GM18508 (cell line): ENCODE measurements at regions not wholly inside any gene's neighbourhood (a gene's known extent, or its start where the extent isn't known, plus 50 kb on each side); places are given as distances from the start of the nearest gene placed in this dataset.
"Not testable (repeated sequence)": the region's sequence is repeated elsewhere in the genome, so short reads cannot be mapped to it uniquely, and the experiment has no call there.

ENCODE experiments used
- ATAC-seq: cut with Tn5 transposase; IDR thresholded peaks from one replicate; pipeline ENCODE4 v1.9.1; 2021; ENCODE audit warnings: moderate number of reproducible peaks; ENCODE audit not compliant: insufficient read depth, unreplicated experiment

DNA sequence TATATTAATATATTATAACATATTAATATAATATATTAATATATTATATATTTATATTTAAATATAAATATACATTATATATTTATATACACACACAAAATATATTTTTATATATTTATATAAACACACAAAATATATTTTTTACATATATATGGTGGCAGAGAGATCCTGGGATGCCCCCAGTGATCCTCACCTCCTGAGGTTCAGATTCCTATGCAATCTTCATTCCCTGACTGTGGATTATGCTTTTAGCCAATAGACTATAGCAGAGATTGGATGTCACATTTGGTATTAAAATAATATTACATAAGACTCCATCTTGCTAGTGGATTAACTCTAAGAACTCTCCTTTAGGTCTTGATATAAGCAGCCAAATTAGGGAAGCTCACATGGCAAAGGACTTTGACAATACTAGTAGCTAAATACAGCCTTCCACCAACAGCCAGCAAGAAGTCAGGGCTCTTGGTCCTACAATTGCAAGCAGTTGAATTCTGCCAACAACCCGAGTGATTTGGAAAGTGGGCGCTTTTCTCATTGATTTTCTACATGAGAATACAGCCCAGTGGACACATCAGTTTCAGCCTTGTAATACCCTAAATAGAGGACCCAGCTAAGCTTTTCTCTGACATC, 681.0 kb downstream of the C6orf118 start:
- no peak for ATAC-seq

DNA sequence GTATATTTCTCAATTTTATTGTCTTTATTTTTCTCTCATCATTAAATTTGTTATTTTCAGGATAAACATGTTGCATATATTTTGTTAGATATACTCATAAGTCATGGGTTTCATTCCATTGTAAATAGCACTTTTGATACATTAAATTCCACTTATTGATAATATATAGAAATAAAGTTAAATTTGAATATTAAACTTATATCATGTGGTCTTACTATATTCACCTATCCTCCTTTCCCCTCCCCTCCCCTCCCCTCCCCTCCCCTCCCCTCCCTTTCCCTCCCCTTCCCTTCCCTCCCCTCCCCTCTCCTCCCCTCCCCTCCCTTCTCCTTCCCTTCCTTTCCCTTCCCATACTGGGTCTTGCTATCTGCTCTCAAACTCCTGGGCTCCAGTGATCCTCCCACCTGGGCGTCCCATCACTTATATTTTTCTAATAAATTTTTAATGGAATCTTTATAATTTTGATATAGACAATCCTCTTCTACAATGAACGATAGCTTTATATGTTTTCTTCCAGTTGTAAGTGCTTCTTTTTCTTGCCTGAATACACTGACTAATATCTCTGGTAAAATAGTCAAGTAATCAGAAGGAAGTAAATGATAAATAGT, 692.4 kb downstream of the C6orf118 start:
- no peak for ATAC-seq

DNA sequence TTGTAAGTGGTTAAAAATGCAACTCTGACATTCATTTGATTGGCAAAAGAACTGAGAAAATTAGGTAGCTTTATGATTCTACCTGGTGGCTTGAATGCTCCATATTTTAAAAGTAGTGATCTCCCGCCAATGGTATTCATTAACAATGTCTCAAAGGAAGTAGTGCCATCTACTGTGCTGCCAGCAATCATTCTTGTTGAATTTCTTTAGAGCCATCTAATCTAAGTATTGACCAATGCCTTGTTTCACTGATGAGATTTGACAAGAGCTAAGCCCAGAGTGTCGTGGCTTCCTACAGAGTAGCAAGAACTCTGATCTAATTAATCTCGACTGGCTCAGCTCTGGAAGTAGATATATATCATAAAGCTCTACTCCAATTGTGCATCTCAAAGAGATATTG, 696.7 kb downstream of the C6orf118 start:
- ATAC-seq: no peak

DNA sequence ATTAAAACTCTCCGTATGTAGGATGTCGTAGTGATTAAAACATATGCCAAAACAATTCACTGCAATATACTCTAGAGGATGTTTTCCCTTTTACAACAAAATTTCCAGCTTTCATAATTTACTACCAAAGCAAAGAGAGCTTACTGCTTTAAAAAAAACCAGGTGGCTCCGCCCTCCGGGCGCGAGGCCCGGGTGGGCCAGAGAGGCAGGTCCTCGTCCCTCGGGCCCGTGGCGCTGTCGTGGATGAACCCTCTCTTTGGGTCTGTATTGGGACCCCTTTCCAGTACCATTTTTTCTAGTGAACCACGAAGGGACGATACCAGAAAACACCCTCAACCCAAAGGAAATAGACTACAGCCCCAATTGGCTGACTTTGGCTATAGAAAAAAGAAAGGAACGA, 698.5 kb downstream of the C6orf118 start:
- not testable (repeated sequence) for ATAC-seq

DNA sequence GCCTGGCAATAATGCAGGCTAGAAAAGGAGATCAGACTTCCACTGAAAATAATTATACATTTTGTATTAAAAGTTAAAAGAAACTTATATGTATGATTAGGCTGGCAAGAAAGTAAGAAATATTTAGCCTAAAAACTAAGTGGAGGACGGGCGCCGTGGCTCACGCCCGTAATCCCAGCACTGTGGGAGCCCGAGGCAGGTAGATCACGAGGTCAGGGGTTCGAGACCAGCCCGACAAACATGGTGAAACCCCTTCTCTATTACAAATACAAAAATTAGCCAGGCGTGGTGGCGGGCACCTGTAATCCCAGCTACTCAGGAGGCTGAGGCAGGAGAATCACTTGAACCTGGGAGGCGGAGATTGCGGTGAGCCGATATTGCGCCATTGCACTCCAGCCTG, 707.0 kb downstream of the C6orf118 start:
- not testable (repeated sequence) for ATAC-seq

DNA sequence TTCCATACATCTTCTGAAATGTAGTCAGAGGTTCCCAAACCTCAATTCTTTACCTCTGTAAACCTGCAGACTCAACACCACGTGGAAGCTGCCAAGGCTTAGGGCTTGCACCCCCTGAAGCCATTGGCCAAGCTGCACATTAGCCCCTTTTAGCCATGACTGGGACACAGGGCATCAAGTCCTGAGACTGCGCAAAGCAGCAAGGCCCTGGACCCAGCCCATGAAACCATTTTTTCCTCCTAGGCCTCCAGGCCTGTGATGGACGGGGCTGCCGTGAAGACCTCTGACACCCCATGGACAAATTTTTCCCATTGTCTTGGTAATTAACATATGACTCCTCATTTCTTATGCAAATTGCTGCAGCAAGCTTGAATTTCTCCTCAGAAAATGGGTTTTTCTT, 727.8 kb downstream of the C6orf118 start:
- ATAC-seq: no peak

DNA sequence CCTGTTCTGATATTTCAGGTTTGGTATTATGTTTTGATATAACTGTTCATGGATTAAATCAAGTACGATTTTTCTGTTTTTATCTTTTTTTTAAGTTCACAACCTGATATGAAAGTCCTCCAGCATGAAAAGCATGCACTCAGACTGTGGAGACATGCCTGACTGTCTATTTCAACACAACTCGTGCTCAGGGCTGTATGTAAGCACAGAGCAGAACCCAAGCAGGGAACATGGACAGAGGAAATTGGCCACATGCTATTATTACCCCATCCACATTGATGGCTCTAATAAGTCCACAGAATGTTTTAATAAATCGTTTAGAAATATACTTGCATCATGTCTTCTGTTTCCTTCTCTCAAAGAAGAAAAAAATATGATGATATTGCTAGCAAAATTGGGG, 730.4 kb downstream of the C6orf118 start:
- no peak for ATAC-seq

DNA sequence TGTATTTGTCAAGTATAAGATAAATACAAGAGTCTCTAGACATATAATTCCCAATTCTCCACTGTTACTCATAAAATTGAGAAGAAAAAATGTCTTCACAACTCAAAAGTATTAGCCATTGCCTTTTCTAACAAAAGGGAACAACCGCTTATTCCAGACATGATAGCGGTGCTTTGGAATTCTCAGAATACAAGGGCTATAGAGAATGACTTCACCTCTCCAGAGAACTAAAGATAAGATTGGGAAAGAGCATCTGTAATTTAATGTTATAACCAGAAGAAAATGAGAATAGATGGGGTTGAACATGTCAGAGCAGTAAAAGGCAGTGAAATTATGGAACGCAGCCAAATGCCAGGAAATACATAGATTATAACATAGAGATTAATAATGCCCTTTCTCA, 730.8 kb downstream of the C6orf118 start:
- ATAC-seq: no peak

DNA sequence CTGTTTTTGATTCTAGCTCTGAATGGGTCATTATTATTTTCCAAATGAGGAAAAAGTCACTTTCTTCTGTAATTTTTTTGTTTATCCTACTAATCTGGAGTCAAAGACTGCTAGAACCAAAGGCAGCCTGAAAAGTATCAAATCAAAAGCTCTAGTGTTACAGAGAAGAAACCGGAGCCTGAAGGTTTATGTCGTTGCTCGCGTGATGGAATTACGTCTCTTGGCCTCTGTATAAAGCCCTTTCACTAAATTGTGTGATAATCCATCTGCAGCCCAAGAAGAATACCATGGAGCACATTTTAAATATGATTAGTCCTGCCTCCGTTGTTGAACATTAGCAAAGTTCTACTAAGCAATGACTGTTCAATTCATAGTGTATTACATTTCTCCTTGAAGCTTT, 738.6 kb downstream of the C6orf118 start:
- ATAC-seq: no peak

DNA sequence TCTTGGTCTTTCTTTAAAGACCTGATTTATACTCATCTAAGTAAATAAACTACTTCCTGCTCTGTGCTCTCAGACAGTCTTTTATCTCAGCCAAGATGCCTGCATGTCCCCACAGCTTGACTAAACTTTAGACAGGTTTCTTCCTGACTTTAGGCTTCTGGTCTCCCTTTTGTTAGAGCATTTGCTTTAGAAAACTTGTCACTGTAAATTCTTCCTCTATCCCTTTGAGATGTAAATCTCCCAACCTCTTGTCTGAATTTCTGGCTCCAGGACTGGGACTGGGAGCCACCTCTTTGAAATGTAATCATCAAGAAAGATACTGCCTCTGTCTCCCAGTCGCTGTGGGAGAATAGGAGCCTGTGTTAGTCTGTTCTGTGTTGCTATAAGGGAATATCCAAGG, 739.9 kb downstream of the C6orf118 start:
- no peak for ATAC-seq

DNA sequence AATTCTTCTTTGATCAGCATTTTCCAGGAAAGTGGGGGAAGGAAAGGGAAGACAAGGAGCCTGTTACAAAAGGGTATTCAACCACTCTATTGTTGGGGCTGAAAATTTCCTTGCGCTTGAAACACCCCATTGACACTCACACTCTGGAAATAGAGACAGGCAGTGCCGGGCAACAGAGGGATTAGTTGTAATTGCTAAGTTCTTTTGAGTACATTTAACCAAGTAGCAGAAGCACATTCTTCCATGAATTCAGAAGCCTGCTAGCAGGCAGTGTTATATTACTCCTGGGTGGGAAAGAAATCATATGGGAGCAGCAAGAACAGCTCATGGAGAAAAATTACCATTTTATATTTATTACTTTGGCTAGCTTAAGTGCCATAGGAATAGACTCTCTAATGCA, 745.5 kb downstream of the C6orf118 start:
- no peak for ATAC-seq

DNA sequence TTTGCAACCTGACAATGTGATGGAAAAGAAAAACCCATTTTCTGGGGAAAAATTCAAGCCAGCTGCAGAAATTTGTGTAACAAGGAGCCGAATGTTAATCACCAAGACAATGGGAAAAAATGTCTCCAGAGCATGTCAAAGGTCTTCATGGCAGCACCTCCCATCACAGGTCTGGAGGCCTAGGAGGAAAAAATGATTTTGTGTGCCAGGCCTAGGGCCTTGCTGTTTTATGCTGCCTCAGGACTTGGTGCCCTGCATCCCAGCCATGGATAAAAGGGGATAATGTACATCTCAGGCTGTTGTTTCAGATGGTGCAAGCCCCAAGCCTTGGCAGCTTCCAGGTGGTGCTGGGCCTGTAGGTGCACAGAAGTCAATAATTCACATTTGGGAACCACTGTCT, 747.7 kb downstream of the C6orf118 start:
- no peak for ATAC-seq

DNA sequence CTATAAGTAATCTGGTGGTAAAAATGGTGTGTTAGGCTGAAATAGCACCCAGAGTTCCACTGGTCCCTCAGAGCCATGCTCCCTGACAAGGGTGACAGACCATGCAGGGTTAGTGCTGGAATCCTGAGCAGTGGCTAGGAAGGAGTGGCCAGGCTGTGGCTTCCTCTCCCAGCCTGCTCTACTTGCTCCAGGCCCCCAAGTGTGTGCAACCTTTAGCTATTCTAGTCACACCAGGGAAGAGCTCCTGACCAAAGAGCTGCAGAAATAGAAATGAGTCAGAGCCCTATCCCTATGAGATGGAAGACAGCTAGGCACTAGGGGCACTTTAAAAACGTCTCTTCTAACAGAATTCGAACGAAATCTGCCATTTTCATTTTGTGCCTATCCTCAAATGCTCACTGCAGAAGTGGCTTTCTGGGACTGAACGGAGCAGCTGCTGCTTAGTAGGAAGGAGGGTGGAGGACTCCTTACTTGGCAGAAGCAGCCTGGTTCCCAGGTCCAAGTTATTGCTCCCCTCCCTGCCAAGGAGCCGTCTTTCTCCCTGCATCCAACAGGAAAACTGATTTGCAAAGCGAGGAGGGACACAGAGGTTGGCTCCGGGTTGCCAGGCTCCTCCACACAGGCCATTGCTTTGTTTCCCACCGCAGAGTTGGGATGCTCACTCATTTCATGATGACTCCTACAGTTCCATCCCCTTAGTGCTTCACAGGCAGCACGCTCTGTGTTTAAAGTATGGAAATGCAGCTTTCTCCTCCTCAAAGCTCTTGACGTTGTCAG, 754.5 kb downstream of the C6orf118 start:
- ATAC-seq: no peak

DNA sequence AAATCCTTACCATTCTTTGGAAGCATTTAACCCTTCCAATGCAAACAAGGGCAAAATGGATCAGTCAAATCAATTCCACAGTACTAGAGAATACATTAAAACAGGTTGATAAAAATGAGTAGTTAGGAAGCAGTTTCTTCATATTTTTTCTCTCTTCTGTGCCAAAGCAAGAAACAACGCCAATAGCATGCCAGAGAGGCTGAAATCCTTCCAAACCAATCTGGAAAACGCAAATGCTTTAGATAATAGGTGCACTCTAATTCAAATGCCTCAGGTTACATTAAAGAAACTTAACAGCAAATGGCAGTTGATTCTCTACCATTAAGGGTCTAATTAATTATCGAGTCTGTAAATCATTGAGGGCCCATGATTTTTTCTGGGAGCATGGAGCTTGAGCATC, 755.2 kb downstream of the C6orf118 start:
- no peak for ATAC-seq

DNA sequence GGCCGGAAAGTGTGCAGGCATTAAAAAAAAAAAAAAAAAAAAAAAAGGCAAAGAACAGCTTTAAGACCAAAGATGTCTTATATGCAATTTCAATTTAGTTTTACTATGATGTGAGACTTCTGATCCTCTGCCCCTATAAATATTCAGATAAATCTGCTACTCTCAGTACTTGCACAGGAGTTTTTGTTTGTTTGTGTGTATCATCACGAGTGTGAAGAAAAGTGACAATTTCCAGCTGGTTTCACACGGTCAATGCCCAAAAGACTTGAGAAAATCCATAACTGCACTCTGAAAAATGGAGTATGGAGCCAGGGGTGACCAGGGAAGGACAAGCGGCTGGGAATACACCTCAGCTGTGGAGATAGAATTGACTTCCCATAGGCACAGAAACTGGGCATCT, 757.7 kb downstream of the C6orf118 start:
- ATAC-seq: no peak

DNA sequence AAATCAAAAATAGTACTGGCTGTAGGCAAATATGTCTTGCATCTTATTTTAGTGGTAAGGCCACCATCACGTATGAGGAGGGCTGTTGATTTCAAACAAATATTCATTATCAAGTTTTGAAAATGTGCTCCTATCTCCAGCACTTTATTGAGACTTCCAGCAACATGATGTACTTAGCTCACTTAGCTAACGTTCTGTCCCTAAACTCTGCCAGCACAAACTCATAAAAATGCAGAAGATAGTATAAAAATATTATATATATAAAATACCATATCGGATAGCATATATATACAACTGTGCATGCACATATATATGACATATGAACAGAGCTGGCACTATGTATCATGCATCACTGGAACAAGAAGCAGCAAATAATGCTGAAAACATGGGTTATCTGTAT, 762.3 kb downstream of the C6orf118 start:
- ATAC-seq: no peak

DNA sequence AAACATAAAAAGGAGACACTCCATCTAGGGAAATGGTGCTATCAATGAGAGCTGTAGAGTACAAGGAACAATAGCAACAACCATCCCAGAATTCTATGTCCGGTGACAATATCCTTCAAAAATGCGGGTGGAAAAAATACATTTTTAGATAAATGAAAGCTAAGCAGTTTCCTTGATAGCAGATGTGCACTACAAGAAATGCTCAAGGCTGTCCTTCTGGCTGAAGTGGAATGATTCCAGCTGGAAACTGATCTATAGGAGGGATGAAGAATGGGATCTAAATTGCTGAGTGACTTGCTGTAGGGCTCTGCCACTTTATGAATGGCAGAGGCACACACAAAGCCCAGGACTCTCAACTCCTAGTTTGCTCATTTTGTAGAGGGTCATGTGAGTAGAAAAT, 763.1 kb downstream of the C6orf118 start:
- ATAC-seq: no peak

DNA sequence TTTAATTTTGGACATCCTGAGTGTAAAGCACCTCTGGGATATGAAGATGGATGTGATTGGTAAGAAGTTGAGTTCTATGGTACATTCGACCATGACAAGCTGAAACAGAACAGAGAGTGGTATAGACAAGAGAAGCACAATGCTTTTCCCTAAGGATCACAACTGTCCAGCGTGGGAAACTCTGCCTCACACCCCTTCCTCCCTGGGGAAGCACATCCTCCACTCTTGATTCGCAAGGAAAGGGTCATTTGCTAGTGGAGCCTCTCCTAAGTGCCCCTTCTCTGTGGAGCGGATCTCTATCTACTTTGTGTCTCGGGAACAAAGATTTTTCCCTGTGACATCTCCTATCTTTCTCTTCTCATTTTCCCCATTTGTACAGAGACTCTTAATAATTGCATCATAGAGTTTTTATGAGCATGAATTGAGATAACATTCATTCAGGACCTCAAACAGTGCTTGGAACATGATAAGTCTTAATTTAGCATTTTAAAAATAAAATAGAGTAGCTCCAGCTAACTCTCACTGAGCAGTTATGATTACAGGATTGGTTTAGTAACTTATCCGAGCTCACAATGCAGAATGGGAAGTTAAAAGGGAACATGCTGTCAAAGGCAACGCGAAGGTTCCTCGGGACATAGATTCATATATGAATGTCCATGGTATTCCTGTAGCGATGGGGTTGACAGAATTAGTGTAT, 775.2 kb downstream of the C6orf118 start:
- no peak for ATAC-seq

DNA sequence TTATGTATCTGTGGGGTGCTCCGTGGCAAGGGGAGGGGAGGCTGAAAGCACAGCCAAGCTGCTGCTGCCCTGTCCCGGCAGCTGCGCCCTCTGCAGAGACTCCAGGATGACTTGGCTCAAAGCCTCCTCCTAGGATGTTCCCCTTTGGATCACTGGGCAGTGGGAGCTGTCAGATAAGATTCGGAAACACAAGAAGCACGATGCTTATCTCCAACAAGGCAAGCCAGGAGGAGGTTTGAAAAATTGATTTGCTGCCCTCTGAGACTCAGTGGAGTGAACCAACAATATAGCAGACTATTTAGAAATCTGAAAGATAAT, 776.4 kb downstream of the C6orf118 start:
- no peak for ATAC-seq

DNA sequence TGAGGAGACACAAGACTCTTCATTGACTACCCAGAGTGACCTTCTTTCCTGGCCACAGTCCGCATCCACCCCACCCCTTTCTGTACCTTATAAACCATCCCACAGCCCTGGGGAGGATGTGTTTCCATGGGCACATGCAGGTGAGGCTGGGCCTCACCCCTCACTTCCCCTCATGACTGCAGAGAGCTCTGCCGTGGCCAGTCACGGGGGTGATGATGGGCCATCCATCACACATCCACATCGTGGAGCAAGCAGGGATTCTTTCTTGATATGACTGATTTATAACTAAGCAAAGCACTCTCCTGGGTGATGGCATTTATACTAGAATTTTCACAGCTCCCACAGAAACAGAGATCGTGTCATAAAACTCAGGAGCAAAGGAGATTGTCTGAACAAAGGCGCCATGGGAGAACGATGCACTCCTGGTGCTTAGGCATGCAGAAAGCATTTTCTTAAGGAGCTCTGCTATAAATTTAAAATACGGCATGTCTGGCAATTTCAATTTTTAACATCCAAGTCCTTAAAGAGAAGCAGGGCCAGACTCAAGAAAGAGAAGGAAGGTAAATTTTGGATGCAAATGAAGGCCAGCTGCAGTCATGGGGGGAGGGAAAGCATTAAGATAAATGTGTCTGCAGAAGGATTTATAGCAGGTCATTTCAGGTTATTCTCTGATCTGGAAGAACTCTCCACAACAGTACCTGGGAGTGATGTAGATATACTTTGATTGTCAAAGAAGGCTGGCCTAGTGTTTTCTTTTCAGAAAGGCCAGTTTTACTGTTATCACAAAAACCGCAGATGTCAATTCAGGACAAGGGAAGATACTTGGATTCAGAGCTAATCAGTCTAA, 777.0 kb downstream of the C6orf118 start:
- no peak for ATAC-seq
